SH-SY5Y (cell line): ENCODE measurements at regions not wholly inside any gene's neighbourhood (a gene's known extent, or its start where the extent isn't known, plus 50 kb on each side); places are given as distances from the start of the nearest gene placed in this dataset.

ENCODE experiments used
- GATA2 ChIP-seq: IDR thresholded peaks from 2 replicates; pipeline ENCODE4 v1.6.1; 2011; ENCODE audit warnings: mild to moderate bottlenecking, low read depth, low read length
- GATA3 ChIP-seq: IDR thresholded peaks from 2 replicates; pipeline ENCODE4 v1.6.1; 2011; ENCODE audit warnings: low read depth, mild to moderate bottlenecking, low read length, moderate library complexity

GRCh38 chr9:23621924-23622323, 204.1 kb downstream of the ELAVL2 start:
- TF ChIP-seq GATA3 (no peak), GATA2 (no peak)
